Keratinocyte (primary cell): ENCODE measurements at regions not wholly inside any gene's neighbourhood (a gene's known extent, or its start where the extent isn't known, plus 50 kb on each side); places are given as distances from the start of the nearest gene placed in this dataset.

Source experiments
- DNase-seq: peaks from one replicate; pipeline ENCODE4 v3.0.0-alpha.2; 2011; ENCODE audit warnings: low read depth, missing footprints, low spot score
- FAIRE-seq: peaks from 2 replicates; lab custom pipeline; 2011; peaks lifted over from hg19 to GRCh38; lab: Jason Lieb, UNC
- H2AFZ ChIP-seq: 2 replicates; pipeline ENCODE4 v1.6.0; 2012; ENCODE audit warnings: low read length, control low read depth, inconsistent platforms; ENCODE audit not compliant: control insufficient read depth
- H3K27ac ChIP-seq: 2 replicates; pipeline ENCODE4 v1.5.1; 2011; ENCODE audit warnings: low read length; ENCODE audit not compliant: control insufficient read depth, insufficient read depth
- H3K27me3 ChIP-seq: 3 replicates; pipeline ENCODE4 v1.6.0; 2011; ENCODE audit warnings: low read length; ENCODE audit not compliant: control insufficient read depth, insufficient read depth; ENCODE audit errors: extremely low read depth
- H3K36me3 ChIP-seq, 2 experiments: 2 replicates in 1 of 2; 3 replicates in 1 of 2; pipeline ENCODE4 v1.5.1; 2011; ENCODE audit warnings: low read length in 2 of 2, mild to moderate bottlenecking in 1 of 2; ENCODE audit not compliant: control insufficient read depth in 2 of 2, insufficient read depth in 2 of 2; ENCODE audit errors: extremely low read depth in 1 of 2
- H3K4me1 ChIP-seq: 3 replicates; pipeline ENCODE4 v1.5.1; 2011; ENCODE audit warnings: low read length; ENCODE audit not compliant: control insufficient read depth, insufficient read depth; ENCODE audit errors: extremely low read depth
- H3K4me2 ChIP-seq: 3 replicates; pipeline ENCODE4 v1.6.0; 2011; ENCODE audit warnings: low read depth, low read length; ENCODE audit not compliant: control insufficient read depth, insufficient read depth; ENCODE audit errors: extremely low read depth
- H3K4me3 ChIP-seq, 3 experiments: fragments of 200-600 bp in 1 of 3; sonication (generic) in 1 of 3; 2 replicates in 2 of 3; 3 replicates in 1 of 3; pipeline ENCODE4 v1.5.1; 2011 to 2016; ENCODE audit warnings: low read length in 3 of 3, mild to moderate bottlenecking in 3 of 3, control low read depth in 2 of 3, inconsistent platforms in 1 of 3, low read depth in 1 of 3, mixed read lengths in 1 of 3, mixed run types in 1 of 3, moderate library complexity in 1 of 3; ENCODE audit not compliant: control insufficient read depth in 2 of 3, insufficient read depth in 2 of 3; ENCODE audit errors: extremely low read depth in 1 of 3
- H3K79me2 ChIP-seq: 2 replicates; pipeline ENCODE4 v1.6.0; 2012; ENCODE audit warnings: low read length; ENCODE audit not compliant: control insufficient read depth, insufficient read depth
- H3K9ac ChIP-seq: 3 replicates; pipeline ENCODE4 v1.6.0; 2011; ENCODE audit warnings: low read length; ENCODE audit not compliant: control insufficient read depth, insufficient read depth; ENCODE audit errors: extremely low read depth
- H3K9me1 ChIP-seq: 3 replicates; pipeline ENCODE4 v1.6.0; 2011; ENCODE audit warnings: low read length; ENCODE audit not compliant: control insufficient read depth, insufficient read depth; ENCODE audit errors: extremely low read depth
- H3K9me3 ChIP-seq: 2 replicates; pipeline ENCODE4 v1.5.1; 2012; ENCODE audit warnings: low read depth, low read length; ENCODE audit not compliant: control insufficient read depth
- H4K20me1 ChIP-seq: 3 replicates; pipeline ENCODE4 v1.6.0; 2011; ENCODE audit warnings: low read length; ENCODE audit not compliant: control insufficient read depth, insufficient read depth; ENCODE audit errors: extremely low read depth
- EZH2 ChIP-seq: IDR thresholded peaks from one replicate; pipeline ENCODE4 v1.6.1; 2012; ENCODE audit warnings: inconsistent platforms, mild to moderate bottlenecking, low read length, moderate library complexity
- dilution Hi-C: fragments of 300-500 bp; cut with MboI; formaldehyde crosslinking; loops from one replicate; pipeline ENCODE4 v1.7.0; 2020; ENCODE audit warnings: low sequenced_read_pairs; ENCODE audit not compliant: extremely low pct_ligation_motif_present
- TF ChIP-seq, protein P1 (sequence below), 3 experiments: IDR thresholded peaks in 1 of 3; conservative IDR thresholded peaks in 1 of 3; optimal IDR thresholded peaks in 1 of 3; 2 replicates in 2 of 3; 3 replicates in 1 of 3; pipeline versions ENCODE3 to v1.5.1; 2011; ENCODE audit warnings: low read length in 3 of 3, mild to moderate bottlenecking in 3 of 3, moderate library complexity in 2 of 3, control low read depth in 1 of 3, inconsistent platforms in 1 of 3; ENCODE audit not compliant: insufficient read depth in 2 of 3; ENCODE audit errors: extremely low read depth in 1 of 3

DNA sequence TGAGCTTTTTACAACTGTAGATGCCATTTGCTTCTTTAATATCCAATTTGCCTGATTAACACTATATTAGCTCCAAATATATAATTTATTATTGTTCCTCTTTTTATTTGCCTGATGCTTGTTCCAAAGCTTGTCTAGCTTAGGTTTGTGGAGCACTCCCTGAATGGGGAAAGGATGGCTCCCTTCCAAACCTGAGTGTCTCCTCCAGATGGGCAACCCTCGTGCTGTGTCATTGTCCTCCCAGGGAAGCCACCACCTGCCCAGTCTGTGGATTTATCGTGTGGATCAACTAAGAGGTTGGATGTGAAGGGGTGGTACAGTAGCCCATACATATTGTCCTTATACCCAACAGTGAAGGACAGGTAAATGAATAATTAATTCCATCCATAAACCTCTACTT lies 404.9 kb downstream of the CDK5RAP2 start:
- no peak overlapping the region for H3K27ac ChIP-seq
- H3K4me3 ChIP-seq = no peak overlapping the region
- dilution Hi-C loops = no loop called here
- DNase-seq = no peak
- no peak overlapping the region for H3K9ac ChIP-seq
- no peaks in the 10 kb centered on the region for H3K79me2 ChIP-seq
- FAIRE-seq = no peak
- no peaks in the 10 kb centered on the region for H3K27me3 ChIP-seq
- H3K9me3 ChIP-seq = no peaks in the 10 kb centered on the region
- no peak overlapping the region for H2AFZ ChIP-seq
- H3K9me1 ChIP-seq = no peaks in the 10 kb centered on the region
- no peak for TF ChIP-seq EZH2
- TF ChIP-seq, protein P1, sequence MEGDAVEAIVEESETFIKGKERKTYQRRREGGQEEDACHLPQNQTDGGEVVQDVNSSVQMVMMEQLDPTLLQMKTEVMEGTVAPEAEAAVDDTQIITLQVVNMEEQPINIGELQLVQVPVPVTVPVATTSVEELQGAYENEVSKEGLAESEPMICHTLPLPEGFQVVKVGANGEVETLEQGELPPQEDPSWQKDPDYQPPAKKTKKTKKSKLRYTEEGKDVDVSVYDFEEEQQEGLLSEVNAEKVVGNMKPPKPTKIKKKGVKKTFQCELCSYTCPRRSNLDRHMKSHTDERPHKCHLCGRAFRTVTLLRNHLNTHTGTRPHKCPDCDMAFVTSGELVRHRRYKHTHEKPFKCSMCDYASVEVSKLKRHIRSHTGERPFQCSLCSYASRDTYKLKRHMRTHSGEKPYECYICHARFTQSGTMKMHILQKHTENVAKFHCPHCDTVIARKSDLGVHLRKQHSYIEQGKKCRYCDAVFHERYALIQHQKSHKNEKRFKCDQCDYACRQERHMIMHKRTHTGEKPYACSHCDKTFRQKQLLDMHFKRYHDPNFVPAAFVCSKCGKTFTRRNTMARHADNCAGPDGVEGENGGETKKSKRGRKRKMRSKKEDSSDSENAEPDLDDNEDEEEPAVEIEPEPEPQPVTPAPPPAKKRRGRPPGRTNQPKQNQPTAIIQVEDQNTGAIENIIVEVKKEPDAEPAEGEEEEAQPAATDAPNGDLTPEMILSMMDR (optimal IDR thresholded peaks at IDR 0.05 in 1 of 3, IDR thresholded peaks at IDR 0.05 in 1 of 3, conservative IDR thresholded peaks at IDR 0.05 in 1 of 3; ENCODE audit: extremely low read depth in 1 of 3, insufficient read depth in 2 of 3, low read length in 3 of 3) = no peak
- no peaks in the 10 kb centered on the region for H4K20me1 ChIP-seq
- H3K36me3 ChIP-seq = no peaks in the 10 kb centered on the region
- H3K4me1 ChIP-seq = no peaks in the 10 kb centered on the region
- no peak overlapping the region for H3K4me2 ChIP-seq

DNA sequence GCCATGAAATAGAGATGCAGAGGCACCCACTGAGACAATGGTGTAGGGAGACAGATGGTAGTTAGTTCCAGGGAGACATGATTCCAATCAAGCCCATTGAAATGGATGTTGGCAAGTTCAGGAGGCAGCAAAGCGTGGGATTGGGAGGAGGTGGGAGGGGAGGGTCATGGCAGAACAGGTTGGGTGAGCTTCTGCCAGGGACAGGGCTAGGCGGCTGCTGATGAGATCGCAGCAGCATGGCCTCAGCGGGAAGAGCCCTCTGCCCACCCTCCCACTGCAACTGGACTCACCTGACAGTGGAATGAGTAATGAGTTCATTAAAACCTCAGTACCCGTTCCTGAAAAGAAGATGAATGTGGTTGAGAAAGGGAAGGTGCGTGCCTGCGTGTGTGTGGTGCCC lies 418.2 kb downstream of the CDK5RAP2 start:
- Histone ChIP-seq H3K27ac (no peak overlapping the region), H2AFZ (no peak overlapping the region), H3K4me2 (no peak overlapping the region), H3K27me3 (no peaks in the 10 kb centered on the region), H3K79me2 (no peaks in the 10 kb centered on the region), H4K20me1 (no peaks in the 10 kb centered on the region), H3K9me3 (no peaks in the 10 kb centered on the region), H3K9ac (no peak overlapping the region), H3K36me3 (no peaks in the 10 kb centered on the region), H3K4me1 (no peaks in the 10 kb centered on the region), H3K9me1 (no peaks in the 10 kb centered on the region), H3K4me3 (no peak overlapping the region)
- DNase-seq = no peak
- no peak for FAIRE-seq
- TF ChIP-seq, protein P1 (optimal IDR thresholded peaks at IDR 0.05 in 1 of 3, IDR thresholded peaks at IDR 0.05 in 1 of 3, conservative IDR thresholded peaks at IDR 0.05 in 1 of 3; ENCODE audit: extremely low read depth in 1 of 3, insufficient read depth in 2 of 3, low read length in 3 of 3) = no peak
- TF ChIP-seq EZH2 = no peak
- dilution Hi-C loops = no loop called here
